Hepatocyte (in vitro differentiated cells): ENCODE measurements at regions not wholly inside any gene's neighbourhood (a gene's known extent, or its start where the extent isn't known, plus 50 kb on each side); places are given as distances from the start of the nearest gene placed in this dataset.

Source experiments
- DNase-seq: peaks from one replicate; pipeline ENCODE4 v3.0.0-alpha.2; 2016; ENCODE audit warnings: low spot score
- H2AFZ ChIP-seq: fragments of 200-600 bp; sonication (generic); 2 replicates; pipeline ENCODE4 v1.6.0; 2016; ENCODE audit warnings: antibody characterized with exemption, mild to moderate bottlenecking
- H3K27ac ChIP-seq: fragments of 200-600 bp; sonication (generic); 2 replicates; pipeline ENCODE4 v1.5.1; 2016; ENCODE audit warnings: mild to moderate bottlenecking
- H3K27me3 ChIP-seq: fragments of 200-600 bp; sonication (generic); 2 replicates; pipeline ENCODE4 v1.6.1; 2016
- H3K36me3 ChIP-seq: fragments of 200-600 bp; sonication (generic); replicated peaks from 2 replicates; pipeline ENCODE4 v1.5.1; 2016; ENCODE audit warnings: low read depth; ENCODE audit not compliant: insufficient read depth
- H3K4me1 ChIP-seq: fragments of 200-600 bp; sonication (generic); 2 replicates; pipeline ENCODE4 v1.5.1; 2016; ENCODE audit warnings: mild to moderate bottlenecking, moderate library complexity; ENCODE audit not compliant: insufficient read depth
- H3K4me2 ChIP-seq: fragments of 200-600 bp; sonication (generic); 2 replicates; pipeline ENCODE4 v1.6.0; 2016
- H3K4me3 ChIP-seq: fragments of 200-600 bp; sonication (generic); 2 replicates; pipeline ENCODE4 v1.5.1; 2016; ENCODE audit warnings: mild to moderate bottlenecking
- H3K79me2 ChIP-seq: fragments of 200-600 bp; sonication (generic); 2 replicates; pipeline ENCODE4 v1.6.0; 2017; ENCODE audit warnings: mild to moderate bottlenecking
- H3K9me2 ChIP-seq: fragments of 200-600 bp; sonication (generic); replicated peaks from 2 replicates; pipeline ENCODE4 v1.6.0; 2017; ENCODE audit warnings: mild to moderate bottlenecking; ENCODE audit not compliant: insufficient read depth
- H3K9me3 ChIP-seq: fragments of 200-600 bp; sonication (generic); 2 replicates; pipeline ENCODE4 v1.5.1; 2016; ENCODE audit warnings: low read depth, mild to moderate bottlenecking
- H4K20me1 ChIP-seq: fragments of 200-600 bp; sonication (generic); 2 replicates; pipeline ENCODE4 v1.6.0; 2016; ENCODE audit warnings: mild to moderate bottlenecking; ENCODE audit not compliant: insufficient read depth, poor library complexity, severe bottlenecking
- CTCF ChIP-seq: fragments of 200-600 bp; sonication (generic); IDR thresholded peaks from 2 replicates; pipeline ENCODE4 v1.5.1; 2016; ENCODE audit warnings: antibody characterized with exemption, mild to moderate bottlenecking; ENCODE audit not compliant: poor library complexity
- EZH2 ChIP-seq: fragments of 200-600 bp; sonication (generic); IDR thresholded peaks from 2 replicates; pipeline ENCODE4 v1.6.1; 2016; ENCODE audit warnings: antibody characterized with exemption, mild to moderate bottlenecking, borderline replicate concordance
- EZH2phosphoT487 ChIP-seq: fragments of 200-600 bp; sonication (generic); IDR thresholded peaks from one replicate; pipeline ENCODE4 v1.6.1; 2018; ENCODE audit warnings: antibody characterized with exemption, mild to moderate bottlenecking, low read depth, moderate library complexity; ENCODE audit not compliant: unreplicated experiment, severe bottlenecking
- WGBS: methylation state at CpG from one replicate; pipeline ENCODE4 v1.1.6; 2016; ENCODE audit warnings: low lambda C conversion rate; ENCODE audit errors: missing lambda C conversion rate; 5-methylcytosine and 5-hydroxymethylcytosine counted together

GRCh38 chr21:38614558-38614957, 116.3 kb upstream of the ERG start:
- no peaks in the 10 kb centered on the region for H3K9me3 ChIP-seq
- H3K4me3 ChIP-seq, result no peak overlapping the region
- 96% methylated on average over 5 of the region's 5 CpGs for WGBS
- no peaks in the 10 kb centered on the region for H3K4me1 ChIP-seq
- no peaks in the 10 kb centered on the region for H3K9me2 ChIP-seq
- no peak overlapping the region for H3K27ac ChIP-seq
- TF ChIP-seq EZH2phosphoT487 (no peak), CTCF (no peak), EZH2 (no peak)
- H4K20me1 ChIP-seq, result no peaks in the 10 kb centered on the region
- no peaks in the 10 kb centered on the region for H3K79me2 ChIP-seq
- H3K27me3 ChIP-seq, result no peaks in the 10 kb centered on the region
- DNase-seq, result no peak
- no peaks in the 10 kb centered on the region for H3K36me3 ChIP-seq
- no peak overlapping the region for H2AFZ ChIP-seq
- no peak overlapping the region for H3K4me2 ChIP-seq

GRCh38 chr21:38619480-38619879, 121.2 kb upstream of the ERG start:
- no peak for TF ChIP-seq CTCF
- TF ChIP-seq EZH2, result no peak
- no peak for TF ChIP-seq EZH2phosphoT487
- 90% methylated on average over 2 of the region's 2 CpGs for WGBS
- no peaks in the 10 kb centered on the region for H3K4me1 ChIP-seq
- no peak overlapping the region for H2AFZ ChIP-seq
- H3K79me2 ChIP-seq, result no peaks in the 10 kb centered on the region
- H3K27me3 ChIP-seq, result no peaks in the 10 kb centered on the region
- no peaks in the 10 kb centered on the region for H3K9me2 ChIP-seq
- H3K9me3 ChIP-seq, result no peaks in the 10 kb centered on the region
- DNase-seq, result no peak
- no peak overlapping the region for H3K27ac ChIP-seq
- no peak overlapping the region for H3K4me2 ChIP-seq
- no peak overlapping the region for H3K4me3 ChIP-seq
- no peaks in the 10 kb centered on the region for H4K20me1 ChIP-seq
- no peaks in the 10 kb centered on the region for H3K36me3 ChIP-seq

GRCh38 chr21:38619992-38620479, 121.8 kb upstream of the ERG start:
- no peak overlapping the region for H3K27ac ChIP-seq
- H2AFZ ChIP-seq, result no peak overlapping the region
- H3K79me2 ChIP-seq, result no peaks in the 10 kb centered on the region
- no peaks in the 10 kb centered on the region for H3K27me3 ChIP-seq
- DNase-seq, result no peak
- H3K4me3 ChIP-seq, result no peak overlapping the region
- H3K36me3 ChIP-seq, result no peaks in the 10 kb centered on the region
- TF ChIP-seq CTCF (no peak), EZH2 (no peak), EZH2phosphoT487 (no peak)
- H4K20me1 ChIP-seq, result no peaks in the 10 kb centered on the region
- no peaks in the 10 kb centered on the region for H3K9me2 ChIP-seq
- no peaks in the 10 kb centered on the region for H3K4me1 ChIP-seq
- WGBS, result 91% methylated on average over 8 of the region's 9 CpGs
- H3K9me3 ChIP-seq, result no peaks in the 10 kb centered on the region
- no peak overlapping the region for H3K4me2 ChIP-seq

GRCh38 chr21:38621132-38621531, 122.9 kb upstream of the ERG start:
- Histone ChIP-seq H3K27me3 (no peaks in the 10 kb centered on the region), H3K36me3 (no peaks in the 10 kb centered on the region), H4K20me1 (no peaks in the 10 kb centered on the region), H3K4me3 (no peak overlapping the region), H3K9me3 (no peaks in the 10 kb centered on the region), H2AFZ (no peak overlapping the region), H3K79me2 (no peaks in the 10 kb centered on the region), H3K4me1 (no peaks in the 10 kb centered on the region), H3K4me2 (no peak overlapping the region), H3K27ac (no peak overlapping the region), H3K9me2 (no peaks in the 10 kb centered on the region)
- 92% methylated on average over 3 of the region's 3 CpGs for WGBS
- TF ChIP-seq EZH2phosphoT487, result no peak
- TF ChIP-seq CTCF, result no peak
- TF ChIP-seq EZH2, result no peak
- no peak for DNase-seq
